HepG2 (cell line): ENCODE measurements at regions not wholly inside any gene's neighbourhood (a gene's known extent, or its start where the extent isn't known, plus 50 kb on each side); places are given as distances from the start of the nearest gene placed in this dataset.

Experiments
- CAMTA2 ChIP-seq: sonication (generic); formaldehyde crosslinking; IDR thresholded peaks from 2 replicates; pipeline ENCODE4 v1.4.0; 2020; ENCODE audit warnings: mild to moderate bottlenecking, missing genetic modification reagents, borderline replicate concordance
- MBD4 ChIP-seq: IDR thresholded peaks from 2 replicates; pipeline ENCODE4 v1.6.1; 2012; ENCODE audit warnings: low read length, inconsistent platforms, borderline replicate concordance
- PRMT3 ChIP-seq: sonication (generic); formaldehyde crosslinking; IDR thresholded peaks from 2 replicates; pipeline ENCODE4 v1.8.1; 2022; ENCODE audit warnings: low read depth, mild to moderate bottlenecking, moderate library complexity, missing genetic modification reagents, borderline replicate concordance
- RBM22 ChIP-seq: fragments of 200-400 bp; formaldehyde crosslinking; optimal IDR thresholded peaks from 2 replicates; pipeline ENCODE3; 2017; ENCODE audit warnings: mild to moderate bottlenecking, low read length, moderate library complexity
- ZNF263 ChIP-seq: sonication (generic); formaldehyde crosslinking; IDR thresholded peaks from 2 replicates; pipeline ENCODE4 v1.4.0; 2020; ENCODE audit warnings: missing genetic modification reagents
- ZNF615 ChIP-seq: sonication (generic); formaldehyde crosslinking; IDR thresholded peaks from 2 replicates; pipeline ENCODE4 v1.5.0; 2020; ENCODE audit warnings: mild to moderate bottlenecking, missing genetic modification reagents, borderline replicate concordance
- TF ChIP-seq, protein P1 (sequence below): sonication (generic); formaldehyde crosslinking; IDR thresholded peaks from 2 replicates; pipeline ENCODE4 v1.5.1; 2020; ENCODE audit warnings: mild to moderate bottlenecking, missing genetic modification reagents, moderate library complexity
- TF ChIP-seq, protein P2 (sequence below): sonication (generic); formaldehyde crosslinking; IDR thresholded peaks from 2 replicates; pipeline ENCODE4 v1.8.0; 2022; ENCODE audit warnings: missing genetic modification reagents, mild to moderate bottlenecking, borderline replicate concordance
- TF ChIP-seq, protein P3 (sequence below): sonication (generic); formaldehyde crosslinking; IDR thresholded peaks from 2 replicates; pipeline ENCODE4 v1.5.1; 2020; ENCODE audit warnings: mild to moderate bottlenecking, missing genetic modification reagents, moderate library complexity
- TF ChIP-seq, protein P4 (sequence below): sonication (generic); formaldehyde crosslinking; IDR thresholded peaks from 2 replicates; pipeline ENCODE4 v1.9.0; 2021; ENCODE audit warnings: missing genetic modification reagents, borderline replicate concordance
- TF ChIP-seq, protein P5 (sequence below): IDR thresholded peaks from 2 replicates; pipeline ENCODE4 v1.6.1; 2012; ENCODE audit warnings: inconsistent platforms
- TF ChIP-seq, protein P6 (sequence below): sonication (generic); formaldehyde crosslinking; IDR thresholded peaks from 2 replicates; pipeline ENCODE4 v1.4.0; 2020; ENCODE audit warnings: missing genetic modification reagents

DNA sequence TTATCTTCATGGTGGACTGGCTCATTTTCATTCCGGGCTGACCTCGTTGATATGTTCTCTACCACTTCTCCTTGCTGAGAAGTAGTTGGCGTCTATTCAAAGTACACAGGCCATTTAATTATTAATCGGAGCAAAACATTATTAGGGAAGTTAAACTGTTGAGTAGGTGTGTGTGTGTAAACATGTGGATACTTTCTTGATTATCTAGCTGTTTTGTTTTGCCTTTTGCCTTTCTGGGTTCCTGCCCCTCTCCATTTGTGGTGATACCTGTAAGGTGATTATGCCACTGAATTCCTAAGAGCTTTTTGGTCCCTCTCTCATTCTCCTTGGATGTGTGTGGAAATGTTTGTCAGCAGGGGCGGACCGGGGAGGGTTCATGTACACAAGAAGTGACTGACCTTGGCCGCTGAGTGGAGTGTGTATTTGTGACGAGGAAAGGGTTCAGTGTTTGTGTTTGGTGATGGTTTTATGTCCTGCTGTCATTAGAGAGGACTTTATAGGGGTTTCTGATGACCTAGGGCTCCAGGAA, 56.6 kb upstream of the PPP2R5A start (continued):
- TF ChIP-seq, protein P1, sequence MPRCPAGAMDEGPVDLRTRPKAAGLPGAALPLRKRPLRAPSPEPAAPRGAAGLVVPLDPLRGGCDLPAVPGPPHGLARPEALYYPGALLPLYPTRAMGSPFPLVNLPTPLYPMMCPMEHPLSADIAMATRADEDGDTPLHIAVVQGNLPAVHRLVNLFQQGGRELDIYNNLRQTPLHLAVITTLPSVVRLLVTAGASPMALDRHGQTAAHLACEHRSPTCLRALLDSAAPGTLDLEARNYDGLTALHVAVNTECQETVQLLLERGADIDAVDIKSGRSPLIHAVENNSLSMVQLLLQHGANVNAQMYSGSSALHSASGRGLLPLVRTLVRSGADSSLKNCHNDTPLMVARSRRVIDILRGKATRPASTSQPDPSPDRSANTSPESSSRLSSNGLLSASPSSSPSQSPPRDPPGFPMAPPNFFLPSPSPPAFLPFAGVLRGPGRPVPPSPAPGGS (CRISPR knock-in tag) = no peak
- TF ChIP-seq RBM22 (no peak), PRMT3 (CRISPR knock-in tag) (no peak), CAMTA2 (CRISPR knock-in tag) (no peak), MBD4 (no peak), ZNF263 (no peak), ZNF615 (CRISPR knock-in tag) (no peak)
- TF ChIP-seq, protein P2, sequence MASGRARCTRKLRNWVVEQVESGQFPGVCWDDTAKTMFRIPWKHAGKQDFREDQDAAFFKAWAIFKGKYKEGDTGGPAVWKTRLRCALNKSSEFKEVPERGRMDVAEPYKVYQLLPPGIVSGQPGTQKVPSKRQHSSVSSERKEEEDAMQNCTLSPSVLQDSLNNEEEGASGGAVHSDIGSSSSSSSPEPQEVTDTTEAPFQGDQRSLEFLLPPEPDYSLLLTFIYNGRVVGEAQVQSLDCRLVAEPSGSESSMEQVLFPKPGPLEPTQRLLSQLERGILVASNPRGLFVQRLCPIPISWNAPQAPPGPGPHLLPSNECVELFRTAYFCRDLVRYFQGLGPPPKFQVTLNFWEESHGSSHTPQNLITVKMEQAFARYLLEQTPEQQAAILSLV (CRISPR knock-in tag) = no peak
- TF ChIP-seq, protein P3, sequence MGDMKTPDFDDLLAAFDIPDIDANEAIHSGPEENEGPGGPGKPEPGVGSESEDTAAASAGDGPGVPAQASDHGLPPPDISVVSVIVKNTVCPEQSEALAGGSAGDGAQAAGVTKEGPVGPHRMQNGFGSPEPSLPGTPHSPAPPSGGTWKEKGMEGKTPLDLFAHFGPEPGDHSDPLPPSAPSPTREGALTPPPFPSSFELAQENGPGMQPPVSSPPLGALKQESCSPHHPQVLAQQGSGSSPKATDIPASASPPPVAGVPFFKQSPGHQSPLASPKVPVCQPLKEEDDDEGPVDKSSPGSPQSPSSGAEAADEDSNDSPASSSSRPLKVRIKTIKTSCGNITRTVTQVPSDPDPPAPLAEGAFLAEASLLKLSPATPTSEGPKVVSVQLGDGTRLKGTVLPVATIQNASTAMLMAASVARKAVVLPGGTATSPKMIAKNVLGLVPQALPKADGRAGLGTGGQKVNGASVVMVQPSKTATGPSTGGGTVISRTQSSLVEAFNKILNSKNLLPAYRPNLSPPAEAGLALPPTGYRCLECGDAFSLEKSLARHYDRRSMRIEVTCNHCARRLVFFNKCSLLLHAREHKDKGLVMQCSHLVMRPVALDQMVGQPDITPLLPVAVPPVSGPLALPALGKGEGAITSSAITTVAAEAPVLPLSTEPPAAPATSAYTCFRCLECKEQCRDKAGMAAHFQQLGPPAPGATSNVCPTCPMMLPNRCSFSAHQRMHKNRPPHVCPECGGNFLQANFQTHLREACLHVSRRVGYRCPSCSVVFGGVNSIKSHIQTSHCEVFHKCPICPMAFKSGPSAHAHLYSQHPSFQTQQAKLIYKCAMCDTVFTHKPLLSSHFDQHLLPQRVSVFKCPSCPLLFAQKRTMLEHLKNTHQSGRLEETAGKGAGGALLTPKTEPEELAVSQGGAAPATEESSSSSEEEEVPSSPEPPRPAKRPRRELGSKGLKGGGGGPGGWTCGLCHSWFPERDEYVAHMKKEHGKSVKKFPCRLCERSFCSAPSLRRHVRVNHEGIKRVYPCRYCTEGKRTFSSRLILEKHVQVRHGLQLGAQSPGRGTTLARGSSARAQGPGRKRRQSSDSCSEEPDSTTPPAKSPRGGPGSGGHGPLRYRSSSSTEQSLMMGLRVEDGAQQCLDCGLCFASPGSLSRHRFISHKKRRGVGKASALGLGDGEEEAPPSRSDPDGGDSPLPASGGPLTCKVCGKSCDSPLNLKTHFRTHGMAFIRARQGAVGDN = no peak
- TF ChIP-seq, protein P4, sequence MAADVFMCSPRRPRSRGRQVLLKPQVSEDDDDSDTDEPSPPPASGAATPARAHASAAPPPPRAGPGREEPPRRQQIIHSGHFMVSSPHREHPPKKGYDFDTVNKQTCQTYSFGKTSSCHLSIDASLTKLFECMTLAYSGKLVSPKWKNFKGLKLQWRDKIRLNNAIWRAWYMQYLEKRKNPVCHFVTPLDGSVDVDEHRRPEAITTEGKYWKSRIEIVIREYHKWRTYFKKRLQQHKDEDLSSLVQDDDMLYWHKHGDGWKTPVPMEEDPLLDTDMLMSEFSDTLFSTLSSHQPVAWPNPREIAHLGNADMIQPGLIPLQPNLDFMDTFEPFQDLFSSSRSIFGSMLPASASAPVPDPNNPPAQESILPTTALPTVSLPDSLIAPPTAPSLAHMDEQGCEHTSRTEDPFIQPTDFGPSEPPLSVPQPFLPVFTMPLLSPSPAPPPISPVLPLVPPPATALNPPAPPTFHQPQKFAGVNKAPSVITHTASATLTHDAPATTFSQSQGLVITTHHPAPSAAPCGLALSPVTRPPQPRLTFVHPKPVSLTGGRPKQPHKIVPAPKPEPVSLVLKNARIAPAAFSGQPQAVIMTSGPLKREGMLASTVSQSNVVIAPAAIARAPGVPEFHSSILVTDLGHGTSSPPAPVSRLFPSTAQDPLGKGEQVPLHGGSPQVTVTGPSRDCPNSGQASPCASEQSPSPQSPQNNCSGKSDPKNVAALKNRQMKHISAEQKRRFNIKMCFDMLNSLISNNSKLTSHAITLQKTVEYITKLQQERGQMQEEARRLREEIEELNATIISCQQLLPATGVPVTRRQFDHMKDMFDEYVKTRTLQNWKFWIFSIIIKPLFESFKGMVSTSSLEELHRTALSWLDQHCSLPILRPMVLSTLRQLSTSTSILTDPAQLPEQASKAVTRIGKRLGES (CRISPR knock-in tag) = no peak
- TF ChIP-seq, protein P5, sequence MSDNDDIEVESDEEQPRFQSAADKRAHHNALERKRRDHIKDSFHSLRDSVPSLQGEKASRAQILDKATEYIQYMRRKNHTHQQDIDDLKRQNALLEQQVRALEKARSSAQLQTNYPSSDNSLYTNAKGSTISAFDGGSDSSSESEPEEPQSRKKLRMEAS = no peak
- TF ChIP-seq, protein P6, sequence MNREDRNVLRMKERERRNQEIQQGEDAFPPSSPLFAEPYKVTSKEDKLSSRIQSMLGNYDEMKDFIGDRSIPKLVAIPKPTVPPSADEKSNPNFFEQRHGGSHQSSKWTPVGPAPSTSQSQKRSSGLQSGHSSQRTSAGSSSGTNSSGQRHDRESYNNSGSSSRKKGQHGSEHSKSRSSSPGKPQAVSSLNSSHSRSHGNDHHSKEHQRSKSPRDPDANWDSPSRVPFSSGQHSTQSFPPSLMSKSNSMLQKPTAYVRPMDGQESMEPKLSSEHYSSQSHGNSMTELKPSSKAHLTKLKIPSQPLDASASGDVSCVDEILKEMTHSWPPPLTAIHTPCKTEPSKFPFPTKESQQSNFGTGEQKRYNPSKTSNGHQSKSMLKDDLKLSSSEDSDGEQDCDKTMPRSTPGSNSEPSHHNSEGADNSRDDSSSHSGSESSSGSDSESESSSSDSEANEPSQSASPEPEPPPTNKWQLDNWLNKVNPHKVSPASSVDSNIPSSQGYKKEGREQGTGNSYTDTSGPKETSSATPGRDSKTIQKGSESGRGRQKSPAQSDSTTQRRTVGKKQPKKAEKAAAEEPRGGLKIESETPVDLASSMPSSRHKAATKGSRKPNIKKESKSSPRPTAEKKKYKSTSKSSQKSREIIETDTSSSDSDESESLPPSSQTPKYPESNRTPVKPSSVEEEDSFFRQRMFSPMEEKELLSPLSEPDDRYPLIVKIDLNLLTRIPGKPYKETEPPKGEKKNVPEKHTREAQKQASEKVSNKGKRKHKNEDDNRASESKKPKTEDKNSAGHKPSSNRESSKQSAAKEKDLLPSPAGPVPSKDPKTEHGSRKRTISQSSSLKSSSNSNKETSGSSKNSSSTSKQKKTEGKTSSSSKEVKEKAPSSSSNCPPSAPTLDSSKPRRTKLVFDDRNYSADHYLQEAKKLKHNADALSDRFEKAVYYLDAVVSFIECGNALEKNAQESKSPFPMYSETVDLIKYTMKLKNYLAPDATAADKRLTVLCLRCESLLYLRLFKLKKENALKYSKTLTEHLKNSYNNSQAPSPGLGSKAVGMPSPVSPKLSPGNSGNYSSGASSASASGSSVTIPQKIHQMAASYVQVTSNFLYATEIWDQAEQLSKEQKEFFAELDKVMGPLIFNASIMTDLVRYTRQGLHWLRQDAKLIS = no peak
